ENCODE measurements at regions not wholly inside any gene's neighbourhood (a gene's known extent, or its start where the extent isn't known, plus 50 kb on each side); places are given as distances from the start of the nearest gene placed in this dataset.

GRCh38 chr12:46131732-46132469, 136.9 kb downstream of the SLC38A1 start:
- DNase-seq (ENCODE audit: low read depth in 2 of 2, low spot score in 1 of 2) = no peak

GRCh38 chr12:46127656-46128055, 137.3 kb upstream of the SCAF11 start:
- DNase-seq (ENCODE audit: low read depth in 2 of 2, low spot score in 1 of 2) = no peak

GRCh38 chr12:46126050-46126727, 135.8 kb upstream of the SCAF11 start:
- DNase-seq (ENCODE audit: low read depth in 2 of 2, low spot score in 1 of 2) = no peak

GRCh38 chr12:46124848-46125619, 134.7 kb upstream of the SCAF11 start:
- DNase-seq (ENCODE audit: low read depth in 2 of 2, low spot score in 1 of 2) = peak; percentile 4 to 8

- DNase-seq (ENCODE audit: low read depth in 2 of 2, low spot score in 1 of 2) = no peak
These were observed 133.9 kb upstream of the SCAF11 start for GRCh38 chr12:46124132-46124847.

GRCh38 chr12:46112364-46112763, 122.0 kb upstream of the SCAF11 start:
- DNase-seq (ENCODE audit: low read depth in 2 of 2, low spot score in 1 of 2) = no peak

- no peak for DNase-seq (ENCODE audit: low read depth in 2 of 2, low spot score in 1 of 2)
These were observed 121.3 kb upstream of the SCAF11 start for GRCh38 chr12:46111715-46112114.

GRCh38 chr12:46110928-46111699, 120.7 kb upstream of the SCAF11 start:
- DNase-seq (ENCODE audit: low read depth in 2 of 2, low spot score in 1 of 2) = no peak

GRCh38 chr12:46110223-46110611, 119.8 kb upstream of the SCAF11 start:
- DNase-seq (ENCODE audit: low read depth in 2 of 2, low spot score in 1 of 2) = no peak

- DNase-seq (ENCODE audit: low read depth in 2 of 2, low spot score in 1 of 2) = no peak
These were observed 119.2 kb upstream of the SCAF11 start for GRCh38 chr12:46109343-46110222.

- DNase-seq (ENCODE audit: low read depth in 2 of 2, low spot score in 1 of 2) = no peak
These were observed 118.3 kb upstream of the SCAF11 start for GRCh38 chr12:46108721-46109120.

GRCh38 chr12:46107591-46107990, 117.2 kb upstream of the SCAF11 start:
- DNase-seq (ENCODE audit: low read depth in 2 of 2, low spot score in 1 of 2) = no peak

GRCh38 chr12:46105735-46106134, 115.4 kb upstream of the SCAF11 start:
- DNase-seq (ENCODE audit: low read depth in 2 of 2, low spot score in 1 of 2) = no peak

- DNase-seq (ENCODE audit: low read depth in 2 of 2, low spot score in 1 of 2) = no peak
These were observed 113.4 kb upstream of the SCAF11 start for GRCh38 chr12:46103559-46104383.

- no peak for DNase-seq (ENCODE audit: low read depth in 2 of 2, low spot score in 1 of 2)
These were observed 111.1 kb upstream of the SCAF11 start for GRCh38 chr12:46101485-46101869.

GRCh38 chr12:46100551-46101484, 110.4 kb upstream of the SCAF11 start:
- no peak for DNase-seq (ENCODE audit: low read depth in 2 of 2, low spot score in 1 of 2)

- no peak for DNase-seq (ENCODE audit: low read depth in 2 of 2, low spot score in 1 of 2)
These were observed 99.2 kb upstream of the SCAF11 start for GRCh38 chr12:46089414-46090162.
